ENCODE measurements at regions not wholly inside any gene's neighbourhood (a gene's known extent, or its start where the extent isn't known, plus 50 kb on each side); places are given as distances from the start of the nearest gene placed in this dataset.

DNA sequence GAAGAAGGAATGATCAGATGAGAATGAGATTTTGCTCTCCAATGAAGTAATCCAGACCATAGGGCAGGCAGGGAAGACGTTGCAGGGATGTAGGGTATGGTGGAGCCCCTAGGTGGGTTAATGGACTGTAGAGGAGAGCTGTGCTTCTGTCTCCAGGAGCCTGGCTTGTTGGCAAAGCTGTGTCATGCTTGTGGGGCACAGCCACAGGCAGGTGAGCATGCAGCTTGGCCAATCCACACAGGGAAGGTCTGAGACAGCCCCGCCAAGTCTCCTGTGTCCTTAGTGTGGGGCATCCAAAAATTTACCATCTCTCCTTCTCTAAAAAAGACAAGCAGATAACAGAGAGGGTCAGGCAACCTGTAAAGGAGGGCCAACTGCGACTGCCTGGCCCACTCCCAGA, 71.4 kb upstream of the FLT1 start:
- TF ChIP-seq, protein P1, sequence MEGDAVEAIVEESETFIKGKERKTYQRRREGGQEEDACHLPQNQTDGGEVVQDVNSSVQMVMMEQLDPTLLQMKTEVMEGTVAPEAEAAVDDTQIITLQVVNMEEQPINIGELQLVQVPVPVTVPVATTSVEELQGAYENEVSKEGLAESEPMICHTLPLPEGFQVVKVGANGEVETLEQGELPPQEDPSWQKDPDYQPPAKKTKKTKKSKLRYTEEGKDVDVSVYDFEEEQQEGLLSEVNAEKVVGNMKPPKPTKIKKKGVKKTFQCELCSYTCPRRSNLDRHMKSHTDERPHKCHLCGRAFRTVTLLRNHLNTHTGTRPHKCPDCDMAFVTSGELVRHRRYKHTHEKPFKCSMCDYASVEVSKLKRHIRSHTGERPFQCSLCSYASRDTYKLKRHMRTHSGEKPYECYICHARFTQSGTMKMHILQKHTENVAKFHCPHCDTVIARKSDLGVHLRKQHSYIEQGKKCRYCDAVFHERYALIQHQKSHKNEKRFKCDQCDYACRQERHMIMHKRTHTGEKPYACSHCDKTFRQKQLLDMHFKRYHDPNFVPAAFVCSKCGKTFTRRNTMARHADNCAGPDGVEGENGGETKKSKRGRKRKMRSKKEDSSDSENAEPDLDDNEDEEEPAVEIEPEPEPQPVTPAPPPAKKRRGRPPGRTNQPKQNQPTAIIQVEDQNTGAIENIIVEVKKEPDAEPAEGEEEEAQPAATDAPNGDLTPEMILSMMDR (IDR thresholded peaks at IDR 0.05): no peak
- no peak for TF ChIP-seq POLR2A (IDR thresholded peaks at IDR 0.05)
